K562 (cell line): ENCODE measurements at regions not wholly inside any gene's neighbourhood (a gene's known extent, or its start where the extent isn't known, plus 50 kb on each side); places are given as distances from the start of the nearest gene placed in this dataset.
A peak's percentile ranks its signal among the peaks of the same experiment; 100 is the strongest.

ENCODE experiments used
- ATF3 ChIP-seq, 2 experiments: fragments of 450-650 bp in 1 of 2; sonication (generic) in 1 of 2; formaldehyde crosslinking in 1 of 2; IDR thresholded peaks in 1 of 2; conservative IDR thresholded peaks in 1 of 2; 2 replicates each; pipeline versions ENCODE4 v1.6.1 to v1.8.1; 2016 to 2023; ENCODE audit warnings: mild to moderate bottlenecking in 2 of 2, moderate library complexity in 2 of 2, inconsistent platforms in 1 of 2, missing genetic modification reagents in 1 of 2
- ATF4 ChIP-seq: fragments of 450-650 bp; formaldehyde crosslinking; IDR thresholded peaks from 2 replicates; pipeline ENCODE4 v1.4.0; 2022; ENCODE audit warnings: mild to moderate bottlenecking, moderate library complexity
- ATF7 ChIP-seq: fragments of 450-650 bp; IDR thresholded peaks from 2 replicates; pipeline ENCODE4 v1.7.1; 2014; ENCODE audit warnings: mild to moderate bottlenecking, moderate library complexity
- CBX2 ChIP-seq: fragments of 200-600 bp; sonication (generic); IDR thresholded peaks from one replicate; pipeline ENCODE4 v1.6.1; 2012; ENCODE audit warnings: mild to moderate bottlenecking, low read length, inconsistent platforms; ENCODE audit not compliant: insufficient read depth, poor library complexity, severe bottlenecking
- CTBP1 ChIP-seq: fragments of 450-650 bp; IDR thresholded peaks from 2 replicates; pipeline ENCODE4 v1.6.1; 2016; ENCODE audit warnings: borderline replicate concordance
- ETV5 ChIP-seq: sonication (generic); formaldehyde crosslinking; IDR thresholded peaks from 2 replicates; pipeline ENCODE4 v1.4.0; 2020; ENCODE audit warnings: low read depth, mild to moderate bottlenecking, missing genetic modification reagents
- FOSL1 ChIP-seq: fragments of 200-800 bp; sonication (Bioruptor generic); conservative IDR thresholded peaks from 2 replicates; pipeline ENCODE4 v1.6.1; 2016; ENCODE audit warnings: missing genetic modification characterization, missing compliant biosample characterization
- HLTF ChIP-seq: fragments of 450-650 bp; IDR thresholded peaks from 2 replicates; pipeline ENCODE4 v1.6.1; 2016
- JUND ChIP-seq, 2 experiments: IDR thresholded peaks; 2 replicates in 1 of 2; 3 replicates in 1 of 2; pipeline ENCODE4 v1.6.1; 2011; ENCODE audit warnings: borderline replicate concordance in 2 of 2, low read depth in 2 of 2, low read length in 2 of 2, improper control_type of control experiment in 1 of 2, missing biosample characterization in 1 of 2, missing genetic modification characterization in 1 of 2, missing genetic modification reagents in 1 of 2
- SMARCE1 ChIP-seq: fragments of 450-650 bp; IDR thresholded peaks from 2 replicates; pipeline ENCODE4 v1.7.1; 2016; ENCODE audit warnings: mild to moderate bottlenecking
- SMC3 ChIP-seq: conservative IDR thresholded peaks from 2 replicates; pipeline ENCODE4 v1.6.1; 2011; ENCODE audit warnings: low read depth, low read length, improper control_type of control experiment; ENCODE audit not compliant: insufficient read depth
- TRIM25 ChIP-seq: fragments of 450-650 bp; IDR thresholded peaks from 2 replicates; pipeline ENCODE4 v1.7.0; 2016; ENCODE audit warnings: borderline replicate concordance

DNA sequence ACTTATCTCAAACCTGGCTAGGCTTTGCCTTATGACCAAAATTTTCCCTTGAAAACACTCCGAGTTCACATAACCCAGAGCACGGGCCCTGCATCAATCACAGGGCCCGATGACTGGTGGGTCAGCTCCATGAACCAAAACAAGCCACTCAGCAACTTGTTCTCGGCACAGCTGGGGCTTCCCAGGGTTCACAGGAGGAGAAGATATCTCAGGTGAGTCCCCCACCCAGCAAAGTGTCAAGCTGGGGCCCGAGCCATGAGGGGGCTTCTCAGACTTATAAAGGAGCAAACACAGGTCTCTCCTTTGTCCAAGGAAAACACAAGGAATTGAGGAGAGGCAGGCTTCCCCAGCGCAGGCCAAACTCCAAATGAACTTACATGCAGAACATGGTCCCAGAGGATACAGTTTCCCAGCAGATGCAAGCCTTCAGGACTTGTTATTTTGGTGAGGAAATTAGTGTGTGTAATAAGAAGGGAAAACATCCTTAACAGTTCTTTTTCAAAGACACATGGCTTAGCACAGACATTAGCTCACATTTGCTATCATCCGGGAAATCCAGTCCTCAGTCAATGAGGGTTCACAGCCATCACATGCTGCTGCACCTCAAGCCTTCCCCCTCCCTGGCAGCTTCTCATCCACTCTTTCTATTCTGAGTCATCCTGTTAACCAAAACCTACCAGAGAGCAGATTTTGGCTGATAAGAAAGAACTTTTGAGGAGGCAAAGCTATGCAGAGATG, 98.1 kb upstream of the NFIA start (continued):
- no peak; the same call in 1 of the 2 replicates for TF ChIP-seq SMARCE1
- TF ChIP-seq CTBP1 = 0 out of 2 replicates have a peak, but pooled peaks have one; percentile 25
- no peak for TF ChIP-seq ATF4 (CRISPR knock-in tag)
- no peak for TF ChIP-seq SMC3
- no peak for TF ChIP-seq HLTF
- peak; percentile 87 for TF ChIP-seq FOSL1 (tag)
- no peak for TF ChIP-seq ETV5 (CRISPR knock-in tag)
- peak; percentile 73 for TF ChIP-seq ATF3 (IDR thresholded peaks at IDR 0.05)
- no peak for TF ChIP-seq ATF3 (CRISPR knock-in tag; conservative IDR thresholded peaks at IDR 0.05)
- TF ChIP-seq JUND (IDR thresholded peaks at IDR 0.05; ENCODE audit: borderline replicate concordance, low read depth, low read length) = peak; percentile 78
- TF ChIP-seq JUND (tag; IDR thresholded peaks at IDR 0.05; ENCODE audit: borderline replicate concordance, low read depth, low read length) = peak; percentile 72; the same call in 1 of the 3 replicates
- no peak for TF ChIP-seq ATF7
- no peak for TF ChIP-seq TRIM25
- TF ChIP-seq CBX2 = no peak
